GM11168 (cell line): ENCODE measurements at regions not wholly inside any gene's neighbourhood (a gene's known extent, or its start where the extent isn't known, plus 50 kb on each side); places are given as distances from the start of the nearest gene placed in this dataset.

Experiments
- in situ Hi-C: fragments of 300-500 bp; cut with MboI; formaldehyde crosslinking; loops from one replicate; pipeline ENCODE4 v1.12.0; 2022; ENCODE audit warnings: low sequenced_read_pairs; ENCODE audit not compliant: unreplicated experiment

- in situ Hi-C loops = no loop called here
Measured at GRCh38 chr16:87000001-87000400, 317.2 kb downstream of the C16orf95 start.

- in situ Hi-C loops = no loop called here
Measured at GRCh38 chr16:87002717-87003413, 314.3 kb downstream of the C16orf95 start.

- in situ Hi-C loops = no loop called here
Measured at GRCh38 chr16:87003414-87003755, 313.8 kb downstream of the C16orf95 start.

GRCh38 chr16:87006021-87006420 lies 311.2 kb downstream of the C16orf95 start:
- in situ Hi-C loops = no loop called here

- in situ Hi-C loops = no loop called here
Measured at GRCh38 chr16:87006789-87007745, 310.1 kb downstream of the C16orf95 start.

GRCh38 chr16:87007907-87008306 lies 309.3 kb downstream of the C16orf95 start:
- in situ Hi-C loops = no loop called here

GRCh38 chr16:87008664-87009063 lies 308.5 kb downstream of the C16orf95 start:
- in situ Hi-C loops = no loop called here

GRCh38 chr16:87012954-87013938 lies 303.9 kb downstream of the C16orf95 start:
- in situ Hi-C loops = no loop called here

- in situ Hi-C loops = no loop called here
Measured at GRCh38 chr16:87014112-87014511, 303.1 kb downstream of the C16orf95 start.

GRCh38 chr16:87015021-87015420 lies 302.2 kb downstream of the C16orf95 start:
- in situ Hi-C loops = no loop called here

GRCh38 chr16:87016046-87017035 lies 300.9 kb downstream of the C16orf95 start:
- in situ Hi-C loops = no loop called here

- in situ Hi-C loops = no loop called here
Measured at GRCh38 chr16:87017371-87018012, 299.7 kb downstream of the C16orf95 start.

- in situ Hi-C loops = no loop called here
Measured at GRCh38 chr16:87025676-87026075, 291.5 kb downstream of the C16orf95 start.

GRCh38 chr16:87027056-87027616 lies 290.1 kb downstream of the C16orf95 start:
- in situ Hi-C loops = no loop called here

GRCh38 chr16:87028481-87029320 lies 288.5 kb downstream of the C16orf95 start:
- in situ Hi-C loops = no loop called here

- in situ Hi-C loops = no loop called here
Measured at GRCh38 chr16:87032554-87032953, 284.6 kb downstream of the C16orf95 start.

- in situ Hi-C loops = no loop called here
Measured at GRCh38 chr16:87033021-87033471, 284.1 kb downstream of the C16orf95 start.
